Upper lobe of left lung (tissue), 6 donors: ENCODE measurements at regions not wholly inside any gene's neighbourhood (a gene's known extent, or its start where the extent isn't known, plus 50 kb on each side); places are given as distances from the start of the nearest gene placed in this dataset.

Experiments used
- ATAC-seq, 2 donors: fragments of 200-7000 bp; cut with Tn5 transposase; one replicate each; pipeline ENCODE4 v1.9.1; 2022; ENCODE audit warnings: mild to moderate bottlenecking in 2 of 2, moderate library complexity in 2 of 2; ENCODE audit not compliant: low FRiP score in 2 of 2
- DNase-seq, 2 donors: peaks; one replicate each; pipeline ENCODE4 v3.0.0-alpha.2; 2019 to 2020
- H3K27ac ChIP-seq, 4 donors: fragments of 200-600 bp; sonication (generic); one replicate each; pipeline ENCODE4 v1.5.1; 2016 to 2019
- H3K27me3 ChIP-seq, 4 donors: fragments of 200-600 bp; sonication (generic); one replicate each; pipeline ENCODE4 v1.5.1; 2017 to 2019
- H3K36me3 ChIP-seq, 4 donors: fragments of 200-600 bp; sonication (generic); one replicate each; pipeline ENCODE4 v1.5.1; 2016 to 2019
- H3K4me1 ChIP-seq, 4 donors: fragments of 200-600 bp; sonication (generic); one replicate each; pipeline ENCODE4 v1.5.1; 2018 to 2019
- H3K4me3 ChIP-seq, 4 donors: fragments of 200-600 bp; sonication (generic); one replicate each; pipeline ENCODE4 v1.5.1; 2017 to 2019; ENCODE audit warnings: mild to moderate bottlenecking in 2 of 4, moderate library complexity in 1 of 4
- H3K9me3 ChIP-seq, 4 donors: fragments of 200-600 bp; sonication (generic); one replicate each; pipeline ENCODE4 v1.5.1; 2018 to 2019
- CTCF ChIP-seq, 6 experiments: fragments of 450-650 bp in 4 of 6; fragments of 200-600 bp in 2 of 6; sonication (generic) in 2 of 6; IDR thresholded peaks; one replicate each; pipeline ENCODE4 v1.5.1; 2016 to 2019; ENCODE audit warnings: antibody characterized with exemption in 6 of 6
- EP300 ChIP-seq, 4 donors: sonication (generic); formaldehyde crosslinking; IDR thresholded peaks; one replicate each; pipeline ENCODE4 v1.5.1; 2017; ENCODE audit warnings: antibody characterized with exemption in 4 of 4, control low read depth in 2 of 4
- POLR2A ChIP-seq, 4 donors: fragments of 450-650 bp; IDR thresholded peaks; one replicate each; pipeline ENCODE4 v1.5.1; 2016 to 2017; ENCODE audit warnings: antibody characterized with exemption in 4 of 4, mild to moderate bottlenecking in 2 of 4
- POLR2AphosphoS5 ChIP-seq, 2 donors: sonication (generic); formaldehyde crosslinking; IDR thresholded peaks; one replicate each; pipeline ENCODE4 v1.5.1; 2017; ENCODE audit warnings: antibody characterized with exemption in 2 of 2
- WGBS, 2 donors: methylation state at CpG; one replicate each; pipeline ENCODE4 v1.1.5; 2017 to 2018; 5-methylcytosine and 5-hydroxymethylcytosine counted together
- donor health status: DM: no; HTN: no; CAD: no; lungs with moderate emphysema.
- donor health status: DM: no; HTN: yes; CAD: no; lungs with severe emphysema.

DNA sequence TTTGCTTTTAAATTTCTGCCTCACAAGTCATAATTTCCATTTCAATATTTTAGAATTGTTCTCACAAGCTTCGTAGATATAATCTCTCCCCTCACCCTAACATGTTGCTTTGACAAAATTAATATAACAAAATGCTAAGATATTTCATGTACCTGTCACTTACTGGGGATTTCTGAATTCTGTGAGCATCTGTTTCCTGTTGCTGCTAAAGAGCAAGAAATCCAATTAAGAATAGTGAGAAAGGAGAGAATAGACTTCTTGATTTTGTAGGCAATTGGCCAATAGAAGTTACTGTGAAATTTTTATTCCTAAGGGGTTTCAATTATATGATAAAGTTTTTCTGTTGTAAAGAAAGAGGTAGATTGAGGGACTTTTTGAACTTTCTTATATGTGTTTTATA, 796.5 kb upstream of the ARRDC3 start:
- Histone ChIP-seq H3K27me3 (no peaks in the 10 kb centered on the region), H3K36me3 (no peaks in the 10 kb centered on the region), H3K4me3 (no peak overlapping the region), H3K9me3 (no peaks in the 10 kb centered on the region), H3K27ac (no peak overlapping the region), H3K4me1 (no peaks in the 10 kb centered on the region)
- 44 to 61% methylated on average over 1 of the region's 1 CpG for WGBS, 2 donors
- TF ChIP-seq EP300 (IDR thresholded peaks at IDR 0.05) (no peak), POLR2AphosphoS5 (IDR thresholded peaks at IDR 0.05) (no peak), CTCF (IDR thresholded peaks at IDR 0.05) (no peak), POLR2A (IDR thresholded peaks at IDR 0.05) (no peak)
- ATAC-seq (no peak), DNase-seq (no peak)

- DNase-seq = no peak
- 38 to 52% methylated on average over 1 of the region's 1 CpG for WGBS, 2 donors
Observed at GRCh38 chr5:92177926-92178487, 794.9 kb upstream of the ARRDC3 start.

GRCh38 chr5:92163906-92164305, 780.8 kb upstream of the ARRDC3 start:
- Histone ChIP-seq H3K9me3 (no peaks in the 10 kb centered on the region), H3K27me3 (no peaks in the 10 kb centered on the region), H3K27ac (no peak overlapping the region), H3K4me3 (no peak overlapping the region), H3K4me1 (no peaks in the 10 kb centered on the region), H3K36me3 (no peaks in the 10 kb centered on the region)
- 67 to 89% methylated on average over 2 of the region's 2 CpGs for WGBS, 2 donors
- TF ChIP-seq CTCF (IDR thresholded peaks at IDR 0.05) (no peak), POLR2AphosphoS5 (IDR thresholded peaks at IDR 0.05) (no peak), POLR2A (IDR thresholded peaks at IDR 0.05) (no peak), EP300 (IDR thresholded peaks at IDR 0.05) (no peak)
- ATAC-seq (no peak), DNase-seq (no peak)

More at GRCh38 chr5:92177926-92178487, 794.9 kb upstream of the ARRDC3 start:
- Histone ChIP-seq H3K4me3 (no peak overlapping the region), H3K27me3 (no peaks in the 10 kb centered on the region), H3K36me3 (no peaks in the 10 kb centered on the region), H3K9me3 (no peaks in the 10 kb centered on the region), H3K27ac (no peak overlapping the region), H3K4me1 (no peaks in the 10 kb centered on the region)
- no peak for TF ChIP-seq POLR2A (IDR thresholded peaks at IDR 0.05)
- no peak for TF ChIP-seq EP300 (IDR thresholded peaks at IDR 0.05)
- no peak for TF ChIP-seq CTCF (IDR thresholded peaks at IDR 0.05)
- no peak for TF ChIP-seq POLR2AphosphoS5 (IDR thresholded peaks at IDR 0.05)
- no peak for ATAC-seq

DNA sequence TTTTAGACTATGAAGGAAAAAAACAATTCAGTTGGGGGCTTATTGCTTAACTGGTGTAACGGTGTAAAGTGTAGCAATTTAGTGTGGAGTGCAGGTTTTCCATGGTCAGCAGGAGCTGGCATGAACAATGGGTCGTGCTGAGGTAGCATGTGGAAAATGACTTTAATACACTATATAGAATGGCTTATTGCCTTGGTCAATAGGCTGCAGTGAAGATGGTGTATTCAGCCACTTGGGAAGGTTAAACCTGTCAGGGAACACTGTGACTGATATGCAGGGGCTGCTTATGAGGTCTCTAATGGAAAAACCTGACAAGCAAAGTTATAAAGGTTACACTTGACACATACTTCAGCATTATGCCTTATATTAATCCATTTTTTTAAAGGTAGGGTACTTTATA, 764.7 kb upstream of the ARRDC3 start:
- Histone ChIP-seq H3K27ac (no peak overlapping the region), H3K36me3 (no peaks in the 10 kb centered on the region), H3K9me3 (no peaks in the 10 kb centered on the region), H3K4me3 (no peak overlapping the region), H3K27me3 (no peaks in the 10 kb centered on the region), H3K4me1 (no peaks in the 10 kb centered on the region)
- DNase-seq (no peak), ATAC-seq (no peak)
- TF ChIP-seq POLR2AphosphoS5 (IDR thresholded peaks at IDR 0.05) (no peak), POLR2A (IDR thresholded peaks at IDR 0.05) (no peak), EP300 (IDR thresholded peaks at IDR 0.05) (no peak), CTCF (IDR thresholded peaks at IDR 0.05) (no peak)
- 66 to 88% methylated on average over 2 of the region's 2 CpGs for WGBS, 2 donors

GRCh38 chr5:92147266-92147665, 764.1 kb upstream of the ARRDC3 start:
- Histone ChIP-seq H3K9me3 (no peaks in the 10 kb centered on the region), H3K27ac (no peak overlapping the region), H3K4me1 (no peaks in the 10 kb centered on the region), H3K4me3 (no peak overlapping the region), H3K27me3 (no peaks in the 10 kb centered on the region), H3K36me3 (no peaks in the 10 kb centered on the region)
- no peak for DNase-seq
- no peak for TF ChIP-seq EP300 (IDR thresholded peaks at IDR 0.05)
- TF ChIP-seq POLR2AphosphoS5 (IDR thresholded peaks at IDR 0.05) = no peak
- no peak for TF ChIP-seq CTCF (IDR thresholded peaks at IDR 0.05)
- TF ChIP-seq POLR2A (IDR thresholded peaks at IDR 0.05) = no peak
- 59 to 71% methylated on average over 3 of the region's 3 CpGs for whole genome bisulfite sequencing, 2 donors
- no peak for ATAC-seq
